ENCODE measurements at regions not wholly inside any gene's neighbourhood (a gene's known extent, or its start where the extent isn't known, plus 50 kb on each side); places are given as distances from the start of the nearest gene placed in this dataset.

- no CpG with 5 or more reads among the region's 1 CpG for WGBS (ENCODE audit: insufficient coverage)
- POLR2A ChIA-PET, result no interaction called here
- Mint-ChIP-seq H3K4me3 (no peak overlapping the region), H3K9me3 (ENCODE audit: insufficient read depth) (peaks cover 2% of the 10 kb centered on the region), H3K27me3 (no peaks in the 10 kb centered on the region), H3K4me1 (no peaks in the 10 kb centered on the region), H3K27ac (no peak overlapping the region)
- no peak overlapping the region for H2AFZ ChIP-seq (ENCODE audit: insufficient read depth, low read depth, low read length, poor library complexity, severe bottlenecking)
- DNase-seq, result no peak
- no peaks in the 10 kb centered on the region for H3K9me3 ChIP-seq (ENCODE audit: control extremely low read depth in 1 of 3, control insufficient read depth in 2 of 3, insufficient read depth in 1 of 3, low read length in 2 of 3)
- TF ChIP-seq EZH2 (IDR thresholded peaks at IDR 0.05; ENCODE audit: borderline replicate concordance, insufficient read depth, low read depth, low read length, poor library complexity, severe bottlenecking), result no peak
- TF ChIP-seq CTCF (IDR thresholded peaks at IDR 0.05), result no peak
- H3K9ac ChIP-seq (ENCODE audit: low read length), result no peak overlapping the region
- no peak overlapping the region for H3K4me3 ChIP-seq (ENCODE audit: control extremely low read depth in 1 of 5, extremely low read depth in 1 of 5, insufficient read depth in 1 of 5, low read depth in 2 of 5, low read length in 4 of 5)
- no peaks in the 10 kb centered on the region for H3K36me3 ChIP-seq (replicated peaks in 1 of 2; ENCODE audit: control extremely low read depth in 1 of 2, control insufficient read depth in 1 of 2, extremely low read depth in 1 of 2, insufficient read depth in 2 of 2, low read length in 1 of 2)
- no peak for ATAC-seq (ENCODE audit: low read depth)
- H3K4me1 ChIP-seq (ENCODE audit: control insufficient read depth in 2 of 2, insufficient read depth in 2 of 2, low read length in 2 of 2), result no peaks in the 10 kb centered on the region
- no peak overlapping the region for H3K4me2 ChIP-seq (replicated peaks; ENCODE audit: low read depth, low read length, poor library complexity, severe bottlenecking)
- intact Hi-C loops (cut with micrococcal nuclease), result no loop called here
- H3K79me2 ChIP-seq (ENCODE audit: control insufficient read depth, insufficient read depth, low read length), result no peaks in the 10 kb centered on the region
- H3K27ac ChIP-seq (ENCODE audit: low read length in 2 of 2), result no peak overlapping the region
- CTCF ChIA-PET, result no interaction called here
- no peaks in the 10 kb centered on the region for H3K27me3 ChIP-seq (replicated peaks in 1 of 4; ENCODE audit: control extremely low read depth in 1 of 4, control insufficient read depth in 3 of 4, insufficient read depth in 4 of 4, low read length in 3 of 4)
- H4K20me1 ChIP-seq (ENCODE audit: control insufficient read depth, insufficient read depth, low read length, poor library complexity, severe bottlenecking), result no peaks in the 10 kb centered on the region
These were observed 1034.8 kb downstream of the PCDH17 start for GRCh38 chr13:58666331-58666730.

- Mint-ChIP-seq H3K9me3 (ENCODE audit: insufficient read depth) (peaks cover 2% of the 10 kb centered on the region), H3K27me3 (no peaks in the 10 kb centered on the region), H3K4me3 (no peak overlapping the region), H3K27ac (no peak overlapping the region), H3K4me1 (no peaks in the 10 kb centered on the region)
- no peaks in the 10 kb centered on the region for H3K36me3 ChIP-seq (replicated peaks in 1 of 2; ENCODE audit: control extremely low read depth in 1 of 2, control insufficient read depth in 1 of 2, extremely low read depth in 1 of 2, insufficient read depth in 2 of 2, low read length in 1 of 2)
- ATAC-seq (ENCODE audit: low read depth) (no peak), DNase-seq (no peak)
- H3K4me3 ChIP-seq (ENCODE audit: control extremely low read depth in 1 of 5, extremely low read depth in 1 of 5, insufficient read depth in 1 of 5, low read depth in 2 of 5, low read length in 4 of 5), result no peak overlapping the region
- no peak overlapping the region for H3K4me2 ChIP-seq (replicated peaks; ENCODE audit: low read depth, low read length, poor library complexity, severe bottlenecking)
- no peaks in the 10 kb centered on the region for H3K79me2 ChIP-seq (ENCODE audit: control insufficient read depth, insufficient read depth, low read length)
- no CpG with 5 or more reads among the region's 2 CpGs for WGBS (ENCODE audit: insufficient coverage)
- no peaks in the 10 kb centered on the region for H3K27me3 ChIP-seq (replicated peaks in 1 of 4; ENCODE audit: control extremely low read depth in 1 of 4, control insufficient read depth in 3 of 4, insufficient read depth in 4 of 4, low read length in 3 of 4)
- ChIA-PET POLR2A (no interaction called here), CTCF (no interaction called here)
- H3K9me3 ChIP-seq (ENCODE audit: control extremely low read depth in 1 of 3, control insufficient read depth in 2 of 3, insufficient read depth in 1 of 3, low read length in 2 of 3), result no peaks in the 10 kb centered on the region
- no peak for TF ChIP-seq CTCF (IDR thresholded peaks at IDR 0.05)
- no peak for TF ChIP-seq EZH2 (IDR thresholded peaks at IDR 0.05; ENCODE audit: borderline replicate concordance, insufficient read depth, low read depth, low read length, poor library complexity, severe bottlenecking)
- no peak overlapping the region for H3K9ac ChIP-seq (ENCODE audit: low read length)
- H2AFZ ChIP-seq (ENCODE audit: insufficient read depth, low read depth, low read length, poor library complexity, severe bottlenecking), result no peak overlapping the region
- no peaks in the 10 kb centered on the region for H3K4me1 ChIP-seq (ENCODE audit: control insufficient read depth in 2 of 2, insufficient read depth in 2 of 2, low read length in 2 of 2)
- H4K20me1 ChIP-seq (ENCODE audit: control insufficient read depth, insufficient read depth, low read length, poor library complexity, severe bottlenecking), result no peaks in the 10 kb centered on the region
- H3K27ac ChIP-seq (ENCODE audit: low read length in 2 of 2), result no peak overlapping the region
- intact Hi-C loops (cut with micrococcal nuclease), result no loop called here
These were observed 1035.6 kb downstream of the PCDH17 start for GRCh38 chr13:58667096-58667495.
